ENCODE measurements at regions not wholly inside any gene's neighbourhood (a gene's known extent, or its start where the extent isn't known, plus 50 kb on each side); places are given as distances from the start of the nearest gene placed in this dataset.

- Histone ChIP-seq H3K9me3 (ENCODE audit: control insufficient read depth, low read depth, low read length) (no peaks in the 10 kb centered on the region), H3K9ac (ENCODE audit: control insufficient read depth, extremely low read depth, insufficient read depth, low read length) (no peak overlapping the region), H3K79me2 (ENCODE audit: control insufficient read depth, insufficient read depth, low read length) (no peaks in the 10 kb centered on the region), H3K27me3 (ENCODE audit: control insufficient read depth, extremely low read depth, insufficient read depth, low read length) (no peaks in the 10 kb centered on the region), H3K4me2 (ENCODE audit: control insufficient read depth, extremely low read depth, insufficient read depth, low read depth, low read length) (no peak overlapping the region), H3K27ac (ENCODE audit: control insufficient read depth, insufficient read depth, low read length) (no peak overlapping the region), H4K20me1 (ENCODE audit: control insufficient read depth, extremely low read depth, insufficient read depth, low read length) (no peaks in the 10 kb centered on the region), H2AFZ (ENCODE audit: control insufficient read depth, low read length) (no peak overlapping the region), H3K4me1 (ENCODE audit: control insufficient read depth, extremely low read depth, insufficient read depth, low read length) (no peaks in the 10 kb centered on the region), H3K4me3 (ENCODE audit: control insufficient read depth in 2 of 3, extremely low read depth in 1 of 3, insufficient read depth in 2 of 3, low read depth in 1 of 3, low read length in 3 of 3) (no peak overlapping the region), H3K36me3 (ENCODE audit: control insufficient read depth in 2 of 2, extremely low read depth in 1 of 2, insufficient read depth in 2 of 2, low read length in 2 of 2) (no peaks in the 10 kb centered on the region), H3K9me1 (ENCODE audit: control insufficient read depth, extremely low read depth, insufficient read depth, low read length) (no peaks in the 10 kb centered on the region)
- dilution Hi-C loops (cut with MboI; ENCODE audit: extremely low pct_ligation_motif_present, low sequenced_read_pairs): no loop called here
- DNase-seq (ENCODE audit: low read depth, low spot score) (no peak), FAIRE-seq (no peak)
- no peak for TF ChIP-seq EZH2 (IDR thresholded peaks at IDR 0.05; ENCODE audit: low read length)
- TF ChIP-seq, protein P1, sequence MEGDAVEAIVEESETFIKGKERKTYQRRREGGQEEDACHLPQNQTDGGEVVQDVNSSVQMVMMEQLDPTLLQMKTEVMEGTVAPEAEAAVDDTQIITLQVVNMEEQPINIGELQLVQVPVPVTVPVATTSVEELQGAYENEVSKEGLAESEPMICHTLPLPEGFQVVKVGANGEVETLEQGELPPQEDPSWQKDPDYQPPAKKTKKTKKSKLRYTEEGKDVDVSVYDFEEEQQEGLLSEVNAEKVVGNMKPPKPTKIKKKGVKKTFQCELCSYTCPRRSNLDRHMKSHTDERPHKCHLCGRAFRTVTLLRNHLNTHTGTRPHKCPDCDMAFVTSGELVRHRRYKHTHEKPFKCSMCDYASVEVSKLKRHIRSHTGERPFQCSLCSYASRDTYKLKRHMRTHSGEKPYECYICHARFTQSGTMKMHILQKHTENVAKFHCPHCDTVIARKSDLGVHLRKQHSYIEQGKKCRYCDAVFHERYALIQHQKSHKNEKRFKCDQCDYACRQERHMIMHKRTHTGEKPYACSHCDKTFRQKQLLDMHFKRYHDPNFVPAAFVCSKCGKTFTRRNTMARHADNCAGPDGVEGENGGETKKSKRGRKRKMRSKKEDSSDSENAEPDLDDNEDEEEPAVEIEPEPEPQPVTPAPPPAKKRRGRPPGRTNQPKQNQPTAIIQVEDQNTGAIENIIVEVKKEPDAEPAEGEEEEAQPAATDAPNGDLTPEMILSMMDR (optimal IDR thresholded peaks at IDR 0.05 in 1 of 3, IDR thresholded peaks at IDR 0.05 in 1 of 3, conservative IDR thresholded peaks at IDR 0.05 in 1 of 3; ENCODE audit: extremely low read depth in 1 of 3, insufficient read depth in 2 of 3, low read length in 3 of 3): no peak
Measured at GRCh38 chr5:8843771-8844170, 702.1 kb downstream of the SEMA5A start.

- H3K4me1 ChIP-seq (ENCODE audit: control insufficient read depth, extremely low read depth, insufficient read depth, low read length): no peaks in the 10 kb centered on the region
- no peaks in the 10 kb centered on the region for H3K36me3 ChIP-seq (ENCODE audit: control insufficient read depth in 2 of 2, extremely low read depth in 1 of 2, insufficient read depth in 2 of 2, low read length in 2 of 2)
- no peak overlapping the region for H3K9ac ChIP-seq (ENCODE audit: control insufficient read depth, extremely low read depth, insufficient read depth, low read length)
- H4K20me1 ChIP-seq (ENCODE audit: control insufficient read depth, extremely low read depth, insufficient read depth, low read length): no peaks in the 10 kb centered on the region
- DNase-seq (ENCODE audit: low read depth, low spot score) (no peak), FAIRE-seq (no peak)
- dilution Hi-C loops (cut with MboI; ENCODE audit: extremely low pct_ligation_motif_present, low sequenced_read_pairs): no loop called here
- no peaks in the 10 kb centered on the region for H3K9me3 ChIP-seq (ENCODE audit: control insufficient read depth, low read depth, low read length)
- H2AFZ ChIP-seq (ENCODE audit: control insufficient read depth, low read length): no peak overlapping the region
- no peaks in the 10 kb centered on the region for H3K79me2 ChIP-seq (ENCODE audit: control insufficient read depth, insufficient read depth, low read length)
- H3K4me2 ChIP-seq (ENCODE audit: control insufficient read depth, extremely low read depth, insufficient read depth, low read depth, low read length): no peak overlapping the region
- no peaks in the 10 kb centered on the region for H3K9me1 ChIP-seq (ENCODE audit: control insufficient read depth, extremely low read depth, insufficient read depth, low read length)
- no peak for TF ChIP-seq EZH2 (IDR thresholded peaks at IDR 0.05; ENCODE audit: low read length)
- TF ChIP-seq, protein P1 (optimal IDR thresholded peaks at IDR 0.05 in 1 of 3, IDR thresholded peaks at IDR 0.05 in 1 of 3, conservative IDR thresholded peaks at IDR 0.05 in 1 of 3; ENCODE audit: extremely low read depth in 1 of 3, insufficient read depth in 2 of 3, low read length in 3 of 3): no peak
- H3K4me3 ChIP-seq (ENCODE audit: control insufficient read depth in 2 of 3, extremely low read depth in 1 of 3, insufficient read depth in 2 of 3, low read depth in 1 of 3, low read length in 3 of 3): no peak overlapping the region
- H3K27ac ChIP-seq (ENCODE audit: control insufficient read depth, insufficient read depth, low read length): no peak overlapping the region
- no peaks in the 10 kb centered on the region for H3K27me3 ChIP-seq (ENCODE audit: control insufficient read depth, extremely low read depth, insufficient read depth, low read length)
Measured at GRCh38 chr5:8844206-8844605, 701.7 kb downstream of the SEMA5A start.

All from keratinocyte (primary cell).